ENCODE measurements at regions not wholly inside any gene's neighbourhood (a gene's known extent, or its start where the extent isn't known, plus 50 kb on each side); places are given as distances from the start of the nearest gene placed in this dataset.
"Not testable (repeated sequence)": the region's sequence is repeated elsewhere in the genome, so short reads cannot be mapped to it uniquely, and the experiment has no call there.

GRCh38 chr1:88330201-88330600, 353.9 kb upstream of the PKN2 start:
- DNase-seq = no peak

GRCh38 chr1:88333086-88333695, 350.9 kb upstream of the PKN2 start:
- no peak for DNase-seq

GRCh38 chr1:88341447-88341846, 342.6 kb upstream of the PKN2 start:
- DNase-seq = no peak

- DNase-seq = not testable (repeated sequence)
These were observed 342.0 kb upstream of the PKN2 start for GRCh38 chr1:88342081-88342480.

- DNase-seq = no peak
These were observed 333.4 kb upstream of the PKN2 start for GRCh38 chr1:88350648-88351047.

GRCh38 chr1:88351960-88352359, 332.1 kb upstream of the PKN2 start:
- no peak for DNase-seq

- DNase-seq = no peak
These were observed 329.8 kb upstream of the PKN2 start for GRCh38 chr1:88354256-88354655.

GRCh38 chr1:88357729-88358128, 326.3 kb upstream of the PKN2 start:
- no peak for DNase-seq

GRCh38 chr1:88371436-88372023, 312.5 kb upstream of the PKN2 start:
- DNase-seq = no peak

GRCh38 chr1:88375977-88376376, 308.1 kb upstream of the PKN2 start:
- DNase-seq = no peak

- no peak for DNase-seq
These were observed 307.7 kb upstream of the PKN2 start for GRCh38 chr1:88376421-88376820.

- peak; percentile 35 for DNase-seq
These were observed 305.5 kb upstream of the PKN2 start for GRCh38 chr1:88378560-88378959.

- DNase-seq = no peak
These were observed 289.1 kb upstream of the PKN2 start for GRCh38 chr1:88394958-88395357.

- no peak for DNase-seq
These were observed 285.7 kb upstream of the PKN2 start for GRCh38 chr1:88398338-88398737.

GRCh38 chr1:88399690-88400089, 284.4 kb upstream of the PKN2 start:
- no peak for DNase-seq

GRCh38 chr1:88401313-88401712, 282.8 kb upstream of the PKN2 start:
- no peak for DNase-seq

- DNase-seq = no peak
These were observed 279.5 kb upstream of the PKN2 start for GRCh38 chr1:88404582-88404981.

GRCh38 chr1:88407248-88407647, 276.8 kb upstream of the PKN2 start:
- no peak for DNase-seq

GRCh38 chr1:88421997-88422396, 262.1 kb upstream of the PKN2 start:
- DNase-seq = no peak

- DNase-seq = no peak
These were observed 250.5 kb upstream of the PKN2 start for GRCh38 chr1:88433556-88433955.

GRCh38 chr1:88434836-88435235, 249.2 kb upstream of the PKN2 start:
- no peak for DNase-seq

GRCh38 chr1:88441022-88441421, 243.1 kb upstream of the PKN2 start:
- DNase-seq = no peak

GRCh38 chr1:88451856-88452255, 232.2 kb upstream of the PKN2 start:
- no peak for DNase-seq

GRCh38 chr1:88453295-88453694, 230.8 kb upstream of the PKN2 start:
- no peak for DNase-seq

GRCh38 chr1:88454781-88455180, 229.3 kb upstream of the PKN2 start:
- DNase-seq = no peak

Measured in fibroblast of upper back skin (primary cell).